Ishikawa (cell line): ENCODE measurements at regions not wholly inside any gene's neighbourhood (a gene's known extent, or its start where the extent isn't known, plus 50 kb on each side); places are given as distances from the start of the nearest gene placed in this dataset.

Experiments used
- CEBPB ChIP-seq: IDR thresholded peaks from 2 replicates; pipeline ENCODE4 v1.6.1; 2012
- CREB1 ChIP-seq: IDR thresholded peaks from 2 replicates; pipeline ENCODE4 v1.6.1; 2012; ENCODE audit warnings: low read depth
- EGR1 ChIP-seq: IDR thresholded peaks from 2 replicates; pipeline ENCODE4 v1.6.1; 2012
- EP300 ChIP-seq: IDR thresholded peaks from 2 replicates; pipeline ENCODE4 v1.6.1; 2012; ENCODE audit warnings: borderline replicate concordance
- FOXM1 ChIP-seq: IDR thresholded peaks from 2 replicates; pipeline ENCODE4 v1.6.1; 2012; ENCODE audit warnings: low read depth, borderline replicate concordance
- NFIC ChIP-seq: IDR thresholded peaks from 2 replicates; pipeline ENCODE4 v1.6.1; 2012
- RAD21 ChIP-seq: IDR thresholded peaks from 2 replicates; pipeline ENCODE4 v1.6.1; 2012; ENCODE audit warnings: low read depth
- TAF1 ChIP-seq: IDR thresholded peaks from 2 replicates; pipeline ENCODE4 v1.6.1; 2012; ENCODE audit warnings: low read depth, mild to moderate bottlenecking
- TCF12 ChIP-seq: IDR thresholded peaks from 2 replicates; pipeline ENCODE4 v1.6.1; 2012; ENCODE audit warnings: low read depth
- TEAD4 ChIP-seq: IDR thresholded peaks from 2 replicates; pipeline ENCODE4 v1.6.1; 2012
- YY1 ChIP-seq: IDR thresholded peaks from 2 replicates; pipeline ENCODE4 v1.6.1; 2012; ENCODE audit warnings: low read depth
- ZBTB7A ChIP-seq: IDR thresholded peaks from 2 replicates; pipeline ENCODE4 v1.6.1; 2012; ENCODE audit warnings: low read depth
- TF ChIP-seq, protein P1 (sequence below): IDR thresholded peaks from 2 replicates; pipeline ENCODE4 v1.6.1; 2012
- TF ChIP-seq, protein P2 (sequence below): IDR thresholded peaks from 2 replicates; pipeline ENCODE4 v1.6.1; 2012; ENCODE audit warnings: low read depth, mild to moderate bottlenecking
- TF ChIP-seq, protein P3 (sequence below): IDR thresholded peaks from 2 replicates; pipeline ENCODE4 v1.6.1; 2012

DNA sequence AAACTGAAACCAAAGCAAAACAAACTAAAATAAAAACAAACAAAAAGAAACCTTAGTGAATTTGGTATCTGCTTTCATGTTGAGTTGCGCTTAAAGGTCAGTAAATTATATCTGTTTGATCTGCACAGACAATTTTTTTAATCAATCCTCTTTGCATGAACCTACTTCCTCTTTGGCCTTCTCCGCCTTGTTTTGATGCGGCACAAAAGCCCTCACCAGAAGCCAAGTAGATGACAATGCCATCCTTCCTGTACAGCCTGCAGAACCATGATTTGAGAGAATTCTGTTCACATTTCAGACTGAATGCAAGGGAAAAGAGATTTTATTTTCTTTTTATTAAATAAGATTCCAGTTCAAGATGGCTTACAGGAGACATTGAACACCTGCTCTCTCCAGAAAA lies 473.6 kb upstream of the FTMT start:
- TF ChIP-seq, protein P1, sequence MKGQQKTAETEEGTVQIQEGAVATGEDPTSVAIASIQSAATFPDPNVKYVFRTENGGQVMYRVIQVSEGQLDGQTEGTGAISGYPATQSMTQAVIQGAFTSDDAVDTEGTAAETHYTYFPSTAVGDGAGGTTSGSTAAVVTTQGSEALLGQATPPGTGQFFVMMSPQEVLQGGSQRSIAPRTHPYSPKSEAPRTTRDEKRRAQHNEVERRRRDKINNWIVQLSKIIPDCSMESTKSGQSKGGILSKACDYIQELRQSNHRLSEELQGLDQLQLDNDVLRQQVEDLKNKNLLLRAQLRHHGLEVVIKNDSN = no peak
- TF ChIP-seq NFIC (no peak), TCF12 (no peak), EP300 (no peak)
- TF ChIP-seq, protein P2, sequence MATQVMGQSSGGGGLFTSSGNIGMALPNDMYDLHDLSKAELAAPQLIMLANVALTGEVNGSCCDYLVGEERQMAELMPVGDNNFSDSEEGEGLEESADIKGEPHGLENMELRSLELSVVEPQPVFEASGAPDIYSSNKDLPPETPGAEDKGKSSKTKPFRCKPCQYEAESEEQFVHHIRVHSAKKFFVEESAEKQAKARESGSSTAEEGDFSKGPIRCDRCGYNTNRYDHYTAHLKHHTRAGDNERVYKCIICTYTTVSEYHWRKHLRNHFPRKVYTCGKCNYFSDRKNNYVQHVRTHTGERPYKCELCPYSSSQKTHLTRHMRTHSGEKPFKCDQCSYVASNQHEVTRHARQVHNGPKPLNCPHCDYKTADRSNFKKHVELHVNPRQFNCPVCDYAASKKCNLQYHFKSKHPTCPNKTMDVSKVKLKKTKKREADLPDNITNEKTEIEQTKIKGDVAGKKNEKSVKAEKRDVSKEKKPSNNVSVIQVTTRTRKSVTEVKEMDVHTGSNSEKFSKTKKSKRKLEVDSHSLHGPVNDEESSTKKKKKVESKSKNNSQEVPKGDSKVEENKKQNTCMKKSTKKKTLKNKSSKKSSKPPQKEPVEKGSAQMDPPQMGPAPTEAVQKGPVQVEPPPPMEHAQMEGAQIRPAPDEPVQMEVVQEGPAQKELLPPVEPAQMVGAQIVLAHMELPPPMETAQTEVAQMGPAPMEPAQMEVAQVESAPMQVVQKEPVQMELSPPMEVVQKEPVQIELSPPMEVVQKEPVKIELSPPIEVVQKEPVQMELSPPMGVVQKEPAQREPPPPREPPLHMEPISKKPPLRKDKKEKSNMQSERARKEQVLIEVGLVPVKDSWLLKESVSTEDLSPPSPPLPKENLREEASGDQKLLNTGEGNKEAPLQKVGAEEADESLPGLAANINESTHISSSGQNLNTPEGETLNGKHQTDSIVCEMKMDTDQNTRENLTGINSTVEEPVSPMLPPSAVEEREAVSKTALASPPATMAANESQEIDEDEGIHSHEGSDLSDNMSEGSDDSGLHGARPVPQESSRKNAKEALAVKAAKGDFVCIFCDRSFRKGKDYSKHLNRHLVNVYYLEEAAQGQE = no peak

DNA sequence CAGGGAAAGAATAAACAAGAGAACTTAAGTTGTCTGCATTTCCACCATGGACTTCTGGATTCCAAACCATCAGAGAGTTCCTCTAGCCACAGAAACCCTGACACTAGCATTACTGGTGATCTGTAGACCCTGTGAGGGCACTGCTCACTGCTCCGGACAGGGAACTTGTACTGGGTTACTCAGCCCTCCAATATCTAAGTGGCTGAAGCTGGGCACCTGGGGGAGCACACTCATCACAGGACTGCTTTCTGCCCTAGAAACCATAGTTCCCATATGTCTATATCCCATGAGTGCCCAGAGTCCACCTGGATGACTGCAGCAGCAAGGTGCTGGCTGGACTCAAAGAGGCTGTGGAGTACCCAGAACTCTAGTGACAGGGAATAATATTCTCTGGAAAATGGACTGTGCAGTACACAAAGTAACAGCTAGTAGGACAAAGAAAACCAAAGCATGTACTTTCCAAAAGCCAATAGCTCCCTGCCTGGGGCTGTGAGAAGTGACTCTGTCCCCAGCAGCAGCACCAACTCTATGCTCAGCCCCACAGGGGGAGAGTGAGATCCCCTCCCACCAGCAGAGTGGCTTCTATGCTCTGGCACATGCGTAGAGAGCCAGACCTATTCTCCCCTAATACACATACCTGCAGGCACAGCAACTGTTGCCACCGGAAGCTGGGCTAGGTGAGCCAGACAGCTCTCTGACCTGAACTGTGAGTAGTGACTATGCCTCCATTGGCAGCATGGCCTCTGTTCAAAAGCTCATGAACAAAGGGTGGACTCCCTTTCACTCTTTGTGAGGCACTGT lies 472.9 kb upstream of the FTMT start:
- TF ChIP-seq CEBPB = no peak
- TF ChIP-seq, protein P3, sequence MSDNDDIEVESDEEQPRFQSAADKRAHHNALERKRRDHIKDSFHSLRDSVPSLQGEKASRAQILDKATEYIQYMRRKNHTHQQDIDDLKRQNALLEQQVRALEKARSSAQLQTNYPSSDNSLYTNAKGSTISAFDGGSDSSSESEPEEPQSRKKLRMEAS = no peak

DNA sequence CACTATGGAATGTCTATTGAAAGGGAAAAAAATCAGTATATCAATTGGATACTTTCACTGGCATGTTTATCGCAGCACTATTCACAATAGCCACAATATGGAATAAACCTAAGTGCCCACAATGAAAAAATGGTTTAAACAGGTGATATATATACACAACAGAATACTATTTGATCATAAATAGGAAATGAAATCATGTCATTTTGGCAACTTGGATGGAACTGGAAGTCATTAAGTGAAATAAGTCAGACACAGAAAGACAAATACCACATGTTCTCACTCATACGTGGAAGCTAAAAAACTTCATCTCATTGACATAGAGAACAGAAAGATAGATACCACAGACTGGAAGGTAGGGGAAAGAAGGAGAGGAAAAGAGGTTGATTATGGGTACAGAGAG lies 471.6 kb upstream of the FTMT start:
- TF ChIP-seq, protein P1 = no peak
- TF ChIP-seq YY1 (no peak), CREB1 (no peak), EP300 (no peak), RAD21 (no peak), TEAD4 (no peak), ZBTB7A (no peak), NFIC (no peak), TCF12 (no peak), EGR1 (no peak), FOXM1 (no peak), CEBPB (no peak)
- TF ChIP-seq, protein P3 = no peak

DNA sequence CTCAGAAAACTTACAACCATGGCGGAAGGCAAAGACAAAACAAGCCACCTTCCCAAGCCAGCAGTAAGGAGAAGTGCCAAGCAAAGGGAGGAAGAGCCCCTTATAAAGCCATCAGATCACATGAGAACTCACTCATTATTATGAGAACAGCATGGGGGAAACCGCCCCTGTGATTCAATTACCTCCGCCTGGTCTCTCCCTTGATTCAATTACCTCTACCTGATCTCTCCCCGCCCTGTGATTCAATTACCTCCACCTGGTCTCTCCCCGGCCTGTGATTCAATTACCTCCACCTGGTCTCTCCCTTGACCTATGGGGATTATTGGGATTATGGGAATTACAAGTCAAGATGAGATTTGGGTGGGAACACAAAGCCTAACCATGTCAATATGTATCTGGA lies 467.3 kb upstream of the FTMT start:
- TF ChIP-seq ZBTB7A = no peak
- no peak for TF ChIP-seq EP300
- no peak for TF ChIP-seq YY1
- no peak for TF ChIP-seq CREB1
- TF ChIP-seq, protein P1 = no peak
- TF ChIP-seq EGR1 = no peak
- TF ChIP-seq, protein P3 = no peak
- no peak for TF ChIP-seq RAD21
- TF ChIP-seq NFIC = no peak
- no peak for TF ChIP-seq TAF1

DNA sequence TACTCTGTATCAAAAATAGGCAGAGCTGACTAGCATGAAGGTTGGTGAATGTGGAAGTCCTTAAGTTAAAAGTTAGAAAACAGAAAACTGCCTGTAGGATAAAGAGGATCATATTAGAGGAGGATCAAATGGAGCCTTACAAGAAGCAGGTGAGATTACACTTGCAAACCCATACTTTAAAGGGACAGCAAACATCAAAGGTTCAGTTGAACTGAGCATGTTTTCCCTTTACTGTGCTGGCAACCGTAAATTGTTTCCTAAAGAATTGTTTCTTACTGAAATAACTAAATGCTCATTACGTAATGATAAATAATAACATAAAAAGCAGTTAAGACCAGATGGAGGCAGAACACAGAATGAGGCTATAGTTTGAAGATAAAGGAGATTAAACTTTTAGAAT lies 465.3 kb upstream of the FTMT start:
- TF ChIP-seq, protein P3 = no peak
- TF ChIP-seq EGR1 = no peak
- no peak for TF ChIP-seq ZBTB7A
- TF ChIP-seq, protein P2 = no peak

DNA sequence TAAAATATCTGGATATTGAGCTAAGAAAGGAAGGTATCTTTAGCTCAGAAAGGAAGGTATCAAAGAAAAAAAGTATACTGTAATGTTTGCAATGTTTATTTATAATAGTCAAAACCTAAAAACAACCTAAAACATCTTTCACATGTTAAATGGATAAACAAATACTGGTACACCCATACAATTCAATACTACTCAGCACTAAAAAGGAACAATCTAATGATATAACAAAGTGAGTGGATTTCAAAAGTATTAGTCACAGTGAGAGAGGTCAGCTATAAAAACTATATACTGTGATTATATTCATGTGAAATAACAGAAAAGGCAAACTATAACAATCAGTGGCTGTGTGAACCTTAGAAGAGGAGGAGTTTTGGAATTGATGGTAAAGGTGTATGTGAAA lies 455.0 kb upstream of the FTMT start:
- TF ChIP-seq EP300 = no peak
- no peak for TF ChIP-seq TAF1
- no peak for TF ChIP-seq CEBPB
- TF ChIP-seq, protein P2 = no peak
- no peak for TF ChIP-seq TEAD4
- TF ChIP-seq TCF12 = no peak
- TF ChIP-seq, protein P1 = no peak
- TF ChIP-seq, protein P3 = no peak
- TF ChIP-seq NFIC = no peak
